ENCODE measurements at regions not wholly inside any gene's neighbourhood (a gene's known extent, or its start where the extent isn't known, plus 50 kb on each side); places are given as distances from the start of the nearest gene placed in this dataset.

DNA sequence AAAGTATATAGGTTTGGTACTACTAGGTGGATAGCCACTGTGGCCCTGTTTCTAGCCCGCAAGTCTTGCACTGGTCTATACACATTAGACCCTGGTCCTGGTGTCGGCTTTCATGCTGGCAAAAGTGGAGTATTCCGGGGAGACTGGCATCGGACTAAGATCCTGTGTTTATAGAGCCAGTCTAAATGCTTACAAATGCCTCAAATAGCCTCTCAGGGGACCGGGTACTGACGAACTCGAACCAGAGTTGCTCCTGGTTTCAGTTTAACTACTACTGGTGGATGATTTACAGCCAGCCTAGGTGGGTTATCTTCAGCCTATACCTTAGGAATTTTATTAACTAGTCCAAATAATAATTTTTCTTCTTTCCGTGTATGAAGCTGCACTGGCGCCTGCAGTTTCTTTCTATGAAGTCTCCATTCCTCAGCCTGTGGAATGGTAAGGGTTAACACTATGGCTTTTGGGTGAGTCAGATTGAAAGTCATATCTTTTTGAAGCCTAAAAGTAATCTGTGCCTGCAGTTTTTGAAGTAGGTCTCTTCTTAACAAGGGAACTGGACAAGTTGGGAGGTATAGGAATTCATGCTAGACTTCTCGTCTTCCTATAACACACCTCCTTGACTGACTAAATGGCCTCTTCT lies 51.3 kb downstream of the OR10H4 start:
- DNase-seq: no peak

DNA sequence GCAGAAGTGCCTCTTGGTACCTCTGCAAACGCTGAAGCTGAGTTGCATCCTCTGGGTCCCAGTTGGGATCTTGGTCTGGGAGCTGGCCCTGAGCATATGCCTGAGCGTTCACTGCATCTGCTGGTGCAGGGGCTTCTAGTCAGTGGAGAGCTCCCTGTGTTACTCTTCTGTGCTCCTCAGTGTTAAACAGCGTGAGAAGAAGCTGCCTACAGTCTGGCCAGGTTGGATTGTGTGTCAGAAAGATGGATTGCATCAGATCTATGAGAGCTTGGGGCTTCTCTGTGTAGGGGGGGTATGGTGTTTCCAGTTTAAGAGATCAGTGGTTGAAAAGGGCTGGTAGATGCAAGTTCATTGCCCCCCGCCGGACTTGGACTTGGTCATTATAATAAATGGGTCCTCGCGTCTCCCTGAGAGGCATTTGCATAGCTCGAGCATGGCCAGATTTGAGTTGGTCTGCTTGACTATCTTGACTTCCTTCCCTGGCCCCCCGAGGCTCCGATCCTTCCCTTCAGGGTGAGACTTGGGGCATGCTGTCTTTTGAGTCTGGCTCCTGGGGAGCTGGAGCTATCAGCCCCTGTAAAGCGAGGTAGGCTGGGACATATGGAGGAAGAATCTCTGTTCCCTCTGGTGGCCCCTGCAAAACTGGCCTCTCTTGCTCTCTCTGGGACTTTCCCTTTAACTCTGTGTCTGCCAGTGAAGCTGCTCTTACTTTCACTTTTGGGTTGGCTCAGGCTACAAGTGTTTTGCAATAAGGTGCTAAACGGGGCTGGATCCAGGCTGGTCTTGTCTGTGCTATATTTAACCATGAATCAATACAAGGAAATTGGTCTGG lies 52.9 kb downstream of the OR10H4 start:
- peak; percentile 8 for DNase-seq

- no peak for DNase-seq
These were observed 53.9 kb downstream of the OR10H4 start for GRCh38 chr19:16002406-16003384.

DNA sequence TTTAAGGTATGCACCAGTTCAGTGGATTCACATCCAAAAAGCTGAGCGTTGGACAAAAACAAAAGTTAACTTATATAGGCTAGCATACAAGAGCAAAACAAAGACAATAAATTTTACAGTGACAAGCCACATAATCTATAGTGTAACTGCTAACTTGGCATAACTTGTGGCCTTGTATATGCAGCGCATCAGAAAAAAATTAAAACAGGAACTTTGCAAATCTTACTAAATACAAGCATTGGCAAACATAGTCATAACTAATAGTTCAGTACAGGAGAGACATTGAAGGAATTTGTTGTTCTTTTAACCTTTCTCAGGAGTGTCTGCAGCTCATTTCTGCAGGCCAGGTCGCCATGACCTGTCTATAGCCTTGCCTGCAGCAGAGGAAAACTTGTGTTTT lies 54.6 kb downstream of the OR10H4 start:
- DNase-seq: no peak

GRCh38 chr19:16005925-16006324 lies 57.1 kb downstream of the OR10H4 start:
- DNase-seq: no peak

- no peak for DNase-seq
These were observed 63.7 kb upstream of the TPM4 start for GRCh38 chr19:16012552-16012951.

- DNase-seq: no peak
These were observed 63.0 kb upstream of the TPM4 start for GRCh38 chr19:16013181-16013850.

- DNase-seq: no peak
These were observed 62.1 kb upstream of the TPM4 start for GRCh38 chr19:16013851-16014840.

- DNase-seq: no peak
These were observed 61.1 kb upstream of the TPM4 start for GRCh38 chr19:16014923-16015804.

DNA sequence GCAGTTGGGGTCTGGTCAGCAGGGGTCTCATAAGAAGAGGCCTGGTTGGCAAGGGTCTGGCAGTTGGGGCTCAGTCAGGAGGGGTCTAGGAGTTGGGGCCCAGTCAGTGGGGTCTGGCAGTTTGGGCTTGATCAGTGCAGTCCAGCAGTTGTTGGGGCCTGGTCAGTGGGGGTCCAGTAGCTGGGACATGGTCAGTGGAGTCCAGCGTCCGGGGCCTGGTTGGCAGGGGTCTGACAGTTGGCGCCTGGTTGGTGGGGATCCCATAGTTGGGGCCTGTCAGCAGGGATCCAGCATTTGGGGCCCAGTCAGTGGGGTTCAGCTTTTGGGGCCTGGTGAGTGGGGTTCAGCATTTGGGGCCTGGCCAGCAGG lies 60.5 kb upstream of the TPM4 start:
- DNase-seq: no peak

- DNase-seq: no peak
These were observed 59.8 kb upstream of the TPM4 start for GRCh38 chr19:16016226-16017137.

- no peak for DNase-seq
These were observed 59.2 kb upstream of the TPM4 start for GRCh38 chr19:16017138-16017490.

DNA sequence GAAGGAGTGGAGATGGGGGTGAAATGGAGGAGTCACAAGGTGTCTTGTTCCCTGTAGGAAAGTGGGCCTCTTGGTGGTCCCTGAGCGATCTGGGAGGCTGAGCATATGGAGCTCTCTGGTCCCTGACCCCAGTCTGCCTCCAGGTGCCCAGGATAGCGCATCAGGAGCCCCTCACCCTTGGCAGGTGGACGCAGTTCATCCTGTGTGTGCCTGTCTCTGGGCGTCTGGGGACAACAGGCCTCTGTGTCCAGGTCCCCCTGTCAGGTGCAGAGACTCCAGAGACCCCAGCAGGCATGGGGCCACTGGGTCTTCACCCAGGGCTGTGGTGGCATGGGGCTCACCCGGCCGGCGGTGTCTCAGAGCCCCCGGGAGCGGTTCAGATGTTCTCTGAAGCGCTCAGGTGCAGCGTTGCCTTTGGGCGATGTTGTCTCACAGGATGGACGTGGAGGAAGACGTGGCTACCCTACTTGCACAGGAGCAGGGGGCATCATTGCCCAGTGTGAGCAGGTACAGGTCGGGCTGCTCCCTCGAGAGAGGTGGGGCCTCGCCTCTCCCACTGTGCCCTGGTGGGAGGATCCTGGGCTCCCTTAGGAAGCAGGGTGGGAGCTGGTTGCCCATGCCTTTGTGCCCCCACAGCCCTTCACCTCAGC lies 58.1 kb upstream of the TPM4 start:
- no peak for DNase-seq

- no peak for DNase-seq
These were observed 57.3 kb upstream of the TPM4 start for GRCh38 chr19:16018801-16019551.

- DNase-seq: no peak
These were observed 56.4 kb upstream of the TPM4 start for GRCh38 chr19:16019691-16020448.

- no peak for DNase-seq
These were observed 54.5 kb upstream of the TPM4 start for GRCh38 chr19:16021796-16022195.

GRCh38 chr19:16022251-16022650 lies 54.0 kb upstream of the TPM4 start:
- DNase-seq: no peak
